Uterus (tissue), 2 donors: ENCODE measurements at regions not wholly inside any gene's neighbourhood (a gene's known extent, or its start where the extent isn't known, plus 50 kb on each side); places are given as distances from the start of the nearest gene placed in this dataset.

Experiments
- CTCF ChIP-seq, 4 experiments: fragments of 200-600 bp in 2 of 4; fragments of 450-650 bp in 2 of 4; sonication (generic) in 2 of 4; IDR thresholded peaks; one replicate each; pipeline ENCODE4 v1.5.1; 2016 to 2019; ENCODE audit warnings: antibody characterized with exemption in 4 of 4, mild to moderate bottlenecking in 2 of 4, moderate library complexity in 1 of 4
- POLR2A ChIP-seq, 2 donors: fragments of 450-650 bp; IDR thresholded peaks; one replicate each; pipeline ENCODE4 v1.6.1; 2016; ENCODE audit warnings: antibody characterized with exemption in 2 of 2, mild to moderate bottlenecking in 1 of 2, moderate library complexity in 1 of 2

GRCh38 chr12:128123096-128123495 is 143.9 kb upstream of the TMEM132C start:
- TF ChIP-seq CTCF (IDR thresholded peaks at IDR 0.05) = no peak
- no peak for TF ChIP-seq POLR2A (IDR thresholded peaks at IDR 0.05)
